Natural killer cell treated with Interleukin-12 subunit alpha and Interleukin-12 subunit beta and Interleukin-15 and Interleukin-18, amount 100 ng/mL, for 72 hours (primary cell): ENCODE measurements at regions not wholly inside any gene's neighbourhood (a gene's known extent, or its start where the extent isn't known, plus 50 kb on each side); places are given as distances from the start of the nearest gene placed in this dataset.

ENCODE experiments used
- ATAC-seq, 2 donors: fragments of 150-1000 bp; cut with Tn5 transposase in 1 of 2; sonication (Bioruptor Pico), chemical (Tn5 transposase) in 1 of 2; 2 replicates each; pipeline ENCODE4 v1.10.0; 2021
- DNase-seq: peaks from one replicate; pipeline ENCODE4 v3.0.0; 2022; ENCODE audit warnings: low spot score
- H3K27ac Mint-ChIP-seq, 2 donors: 1 replicate in 1 of 2; 2 replicates in 1 of 2; pipeline ENCODE4 v1.8.0; 2022; ENCODE audit warnings: mixed read lengths in 2 of 2, mild to moderate bottlenecking in 1 of 2, moderate library complexity in 1 of 2
- H3K27me3 Mint-ChIP-seq, 2 donors: 1 replicate in 1 of 2; 2 replicates in 1 of 2; pipeline ENCODE4 v1.8.0; 2022; ENCODE audit warnings: mixed read lengths in 2 of 2
- H3K36me3 Mint-ChIP-seq: one replicate; pipeline ENCODE4 v1.8.0; 2022; ENCODE audit warnings: mixed read lengths
- H3K4me1 Mint-ChIP-seq, 2 donors: 1 replicate in 1 of 2; 2 replicates in 1 of 2; pipeline ENCODE4 v1.8.0; 2022; ENCODE audit warnings: low read depth in 2 of 2, mixed read lengths in 2 of 2, mild to moderate bottlenecking in 1 of 2
- H3K4me3 Mint-ChIP-seq: one replicate; pipeline ENCODE4 v1.8.0; 2022; ENCODE audit warnings: mixed read lengths
- H3K9me3 Mint-ChIP-seq: 2 replicates; pipeline ENCODE4 v1.8.0; 2022; ENCODE audit warnings: mixed read lengths

DNA sequence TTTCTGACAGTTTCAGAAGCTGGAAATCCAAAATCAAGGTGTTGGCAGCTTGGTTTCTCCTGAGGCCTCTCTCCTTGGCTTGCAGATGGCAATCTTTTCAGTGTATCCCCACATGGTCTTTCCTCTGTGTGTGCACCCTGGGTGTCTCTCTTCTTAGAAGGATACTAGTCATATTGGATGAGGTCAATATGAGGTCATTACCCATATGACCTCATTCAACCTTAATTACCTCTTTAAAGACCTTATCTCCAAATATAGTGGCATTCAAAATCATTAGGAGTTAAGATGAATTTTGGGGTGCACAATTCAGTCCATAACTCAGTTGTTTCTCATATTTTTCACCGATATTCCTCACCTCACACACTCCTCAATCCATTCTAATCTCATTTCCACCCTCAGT is 92.4 kb upstream of the TGM3 start:
- H3K4me3 Mint-ChIP-seq = no peak overlapping the region
- no peaks in the 10 kb centered on the region for H3K36me3 Mint-ChIP-seq
- no peaks in the 10 kb centered on the region for H3K4me1 Mint-ChIP-seq
- no peak overlapping the region for H3K27ac Mint-ChIP-seq
- DNase-seq (no peak), ATAC-seq (no peak)
- H3K9me3 Mint-ChIP-seq = no peaks in the 10 kb centered on the region
- H3K27me3 Mint-ChIP-seq = peaks cover 15 to 16% of the 10 kb centered on the region in 2 donors

DNA sequence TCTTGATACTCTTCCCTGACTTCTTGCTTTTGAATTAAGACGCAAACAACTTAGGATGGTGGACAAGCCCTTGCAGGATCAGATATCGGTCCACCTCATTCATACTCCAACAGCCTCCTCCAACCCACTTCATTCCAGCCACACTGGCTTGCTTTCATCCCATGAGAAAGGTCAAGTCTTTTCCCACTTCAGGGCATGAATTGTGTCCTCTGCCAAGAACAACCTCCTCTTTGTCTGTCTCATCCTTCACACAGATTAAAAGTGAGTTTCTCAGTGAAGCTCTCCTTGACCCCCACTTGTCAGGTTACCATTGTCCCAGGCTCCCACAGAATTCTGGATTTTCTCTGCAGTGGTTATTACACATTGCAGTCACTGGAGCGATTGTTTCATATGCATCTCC is 91.8 kb upstream of the TGM3 start:
- Mint-ChIP-seq H3K27me3 (peaks cover 15 to 16% of the 10 kb centered on the region in 2 donors), H3K36me3 (no peaks in the 10 kb centered on the region), H3K27ac (no peak overlapping the region), H3K4me3 (no peak overlapping the region), H3K9me3 (no peaks in the 10 kb centered on the region), H3K4me1 (no peaks in the 10 kb centered on the region)
- ATAC-seq (no peak), DNase-seq (no peak)

DNA sequence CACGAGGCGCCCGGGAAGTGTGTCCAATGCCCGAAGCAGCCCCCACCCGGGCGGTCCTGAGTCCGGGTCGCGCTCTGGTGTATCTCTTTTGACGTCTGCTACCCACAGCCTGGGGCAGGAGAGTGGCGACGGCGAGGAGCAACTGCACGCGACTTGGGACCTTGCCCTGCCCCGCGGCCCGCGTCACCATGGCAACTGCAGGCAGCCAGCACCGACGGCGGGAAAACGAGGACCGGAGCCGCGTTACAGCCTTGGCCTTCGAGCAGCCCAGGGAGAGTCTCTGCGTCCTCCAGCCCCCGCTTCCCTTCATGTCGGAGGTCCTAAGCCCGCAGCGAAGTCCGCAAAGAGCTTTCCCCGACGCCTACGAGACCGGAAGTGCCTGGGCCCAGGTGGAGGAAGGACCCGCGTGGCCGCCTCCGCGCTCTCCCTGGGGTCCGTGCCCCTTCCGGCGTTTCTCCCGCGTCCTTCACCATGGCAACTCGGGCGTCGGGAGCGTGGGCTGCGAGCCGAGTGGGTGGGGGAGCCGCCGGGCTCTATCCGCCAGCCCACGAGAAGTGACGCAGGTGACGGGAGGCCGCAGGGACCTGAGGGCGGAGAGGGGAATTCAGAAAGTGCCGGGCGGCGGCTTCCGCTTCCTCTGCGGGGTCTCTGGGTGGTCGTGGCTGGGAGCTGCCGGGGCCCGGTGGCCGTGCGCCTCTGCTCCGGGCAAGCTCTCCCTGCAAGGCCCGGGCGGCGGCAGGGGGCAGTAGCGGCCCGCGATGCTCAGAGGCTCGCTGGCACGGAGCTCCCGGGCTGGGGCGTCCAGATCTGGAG is 88.6 kb upstream of the TGM3 start:
- no peak overlapping the region for H3K27ac Mint-ChIP-seq
- H3K27me3 Mint-ChIP-seq = peaks cover 18 to 23% of the 10 kb centered on the region in 2 donors

DNA sequence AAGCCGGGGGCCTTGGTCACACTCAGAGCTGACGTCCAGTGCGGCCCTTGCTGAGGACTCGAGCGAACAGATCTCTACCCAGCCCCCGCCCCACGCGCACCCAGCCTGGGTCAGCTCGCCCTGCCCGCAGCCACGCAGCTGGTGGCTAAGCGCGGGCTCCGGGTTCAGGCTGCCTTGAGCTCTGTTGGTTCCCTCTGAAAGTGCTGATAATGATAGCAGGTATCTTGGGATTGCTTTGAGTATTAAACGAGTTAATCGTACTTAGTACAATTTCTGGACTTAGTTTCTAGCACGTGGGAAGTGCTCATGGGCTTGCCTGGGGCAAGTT is 88.1 kb upstream of the TGM3 start:
- Mint-ChIP-seq H3K27me3 (peaks cover 20 to 26% of the 10 kb centered on the region in 2 donors), H3K27ac (no peak overlapping the region)
- ATAC-seq = no peak

More for the DNA sequence above, 88.6 kb upstream of the TGM3 start:
- DNase-seq = peak; percentile 80
- no peaks in the 10 kb centered on the region for H3K36me3 Mint-ChIP-seq
- peak overlapping the region; percentile 61 for H3K4me3 Mint-ChIP-seq
- no peaks in the 10 kb centered on the region for H3K4me1 Mint-ChIP-seq
- peak; percentile 87 for ATAC-seq
- no peaks in the 10 kb centered on the region for H3K9me3 Mint-ChIP-seq

DNA sequence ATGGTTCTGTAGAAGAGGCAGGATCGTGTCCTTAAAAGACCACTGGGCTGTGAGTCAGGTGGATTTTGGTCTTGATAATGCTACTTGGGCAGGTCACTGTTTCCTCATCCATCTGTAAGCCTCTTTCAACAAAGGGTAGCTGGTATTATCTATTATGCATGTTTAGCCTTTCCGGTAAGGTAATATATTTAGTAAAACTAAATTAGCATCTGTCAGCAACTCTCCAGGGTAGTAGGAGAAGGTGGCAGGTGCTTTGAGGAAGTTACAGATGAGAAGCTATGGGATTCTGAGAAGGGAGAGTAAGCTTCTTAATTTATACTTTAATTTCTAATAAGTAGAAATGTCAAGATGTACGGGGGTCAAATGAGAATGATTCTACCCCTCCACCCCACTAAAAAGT is 86.9 kb upstream of the TGM3 start:
- H3K4me1 Mint-ChIP-seq = no peaks in the 10 kb centered on the region
- ATAC-seq = no peak

More for the DNA sequence above, 88.1 kb upstream of the TGM3 start:
- no peaks in the 10 kb centered on the region for H3K4me1 Mint-ChIP-seq
- no peaks in the 10 kb centered on the region for H3K9me3 Mint-ChIP-seq
- no peaks in the 10 kb centered on the region for H3K36me3 Mint-ChIP-seq
- DNase-seq = no peak
- peak overlapping the region; percentile 61 for H3K4me3 Mint-ChIP-seq

DNA sequence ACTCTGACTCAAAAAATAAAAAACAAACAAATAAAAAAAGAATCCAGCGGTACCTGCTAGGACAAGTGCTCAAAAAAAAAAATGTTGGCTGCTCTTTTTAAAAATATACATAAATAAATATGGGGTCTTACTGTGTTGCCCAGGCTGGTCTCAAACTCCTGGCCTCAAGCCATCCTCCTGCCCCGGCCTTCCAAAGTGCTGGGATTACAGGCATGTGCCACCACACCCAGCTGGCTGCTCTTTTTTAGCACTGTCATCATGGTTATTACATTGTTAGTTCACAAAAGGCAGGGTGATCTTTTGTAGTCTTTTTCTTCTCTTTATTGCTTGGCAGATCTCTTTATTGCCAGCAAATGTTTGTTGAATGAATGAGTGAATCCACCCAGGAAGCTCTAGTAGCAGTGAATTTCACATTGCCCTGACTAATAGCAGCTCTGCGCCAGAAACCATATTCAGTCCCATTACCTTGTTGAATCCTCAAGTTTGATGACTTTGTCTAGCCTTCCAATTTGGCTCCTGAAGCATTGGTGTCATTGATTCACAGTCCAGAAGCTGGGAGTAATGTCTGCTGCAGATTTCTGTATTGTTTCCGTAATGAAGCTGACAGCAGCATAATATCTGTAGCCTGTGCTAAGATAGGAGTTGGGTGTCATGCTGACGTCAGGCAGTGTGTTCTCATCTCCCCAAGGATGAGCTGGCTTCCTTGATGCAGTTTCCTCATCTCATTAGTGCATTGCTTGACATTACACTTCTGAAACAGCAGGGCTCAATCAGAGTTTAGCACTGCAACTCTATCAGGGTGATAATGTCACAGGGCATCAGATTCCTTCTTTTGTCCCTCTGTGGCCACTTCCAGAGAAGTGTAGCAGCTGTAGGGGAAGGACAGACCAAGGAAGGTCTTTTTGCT is 84.9 kb upstream of the TGM3 start:
- Mint-ChIP-seq H3K4me3 (no peak overlapping the region), H3K27ac (no peak overlapping the region), H3K9me3 (no peaks in the 10 kb centered on the region), H3K36me3 (no peaks in the 10 kb centered on the region), H3K27me3 (peaks cover 26 to 37% of the 10 kb centered on the region in 2 donors), H3K4me1 (no peaks in the 10 kb centered on the region)
- DNase-seq (no peak), ATAC-seq (no peak)

More for the DNA sequence above, 86.9 kb upstream of the TGM3 start:
- H3K36me3 Mint-ChIP-seq = no peaks in the 10 kb centered on the region
- H3K27ac Mint-ChIP-seq = no peak overlapping the region
- H3K27me3 Mint-ChIP-seq = peaks cover 23 to 26% of the 10 kb centered on the region in 2 donors
- no peak for DNase-seq
- H3K4me3 Mint-ChIP-seq = no peak overlapping the region
- no peaks in the 10 kb centered on the region for H3K9me3 Mint-ChIP-seq

DNA sequence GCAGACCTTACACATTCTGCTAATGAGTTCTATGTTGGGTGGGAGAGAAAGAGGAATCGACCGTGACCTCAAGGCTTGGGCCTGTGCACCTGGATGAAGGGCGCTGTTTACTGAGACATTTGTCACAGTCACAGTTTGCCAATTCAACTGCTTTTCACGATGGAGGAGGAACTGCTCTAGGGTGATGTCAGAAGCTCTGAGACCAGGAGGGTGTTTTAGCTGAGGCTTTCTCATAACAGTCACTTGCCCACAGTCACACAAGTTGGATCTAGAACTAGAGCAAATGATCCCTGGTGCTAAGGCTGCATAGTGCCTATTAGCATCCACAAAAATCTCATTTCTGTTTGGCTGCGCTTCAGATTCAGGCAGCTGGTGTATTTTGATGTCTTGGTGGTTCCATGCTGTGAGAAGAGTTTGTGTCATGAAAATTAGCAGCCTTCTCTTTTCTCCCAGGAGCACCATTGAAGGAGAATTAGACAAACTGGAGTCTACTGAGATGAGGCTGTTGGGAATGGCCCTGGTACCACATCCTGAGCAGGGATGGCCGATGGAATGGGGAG is 83.3 kb upstream of the TGM3 start:
- Mint-ChIP-seq H3K27me3 (peaks cover 27 to 40% of the 10 kb centered on the region in 2 donors), H3K4me3 (no peak overlapping the region), H3K27ac (no peak overlapping the region), H3K4me1 (no peaks in the 10 kb centered on the region), H3K9me3 (no peaks in the 10 kb centered on the region), H3K36me3 (no peaks in the 10 kb centered on the region)
- DNase-seq (no peak), ATAC-seq (no peak)

DNA sequence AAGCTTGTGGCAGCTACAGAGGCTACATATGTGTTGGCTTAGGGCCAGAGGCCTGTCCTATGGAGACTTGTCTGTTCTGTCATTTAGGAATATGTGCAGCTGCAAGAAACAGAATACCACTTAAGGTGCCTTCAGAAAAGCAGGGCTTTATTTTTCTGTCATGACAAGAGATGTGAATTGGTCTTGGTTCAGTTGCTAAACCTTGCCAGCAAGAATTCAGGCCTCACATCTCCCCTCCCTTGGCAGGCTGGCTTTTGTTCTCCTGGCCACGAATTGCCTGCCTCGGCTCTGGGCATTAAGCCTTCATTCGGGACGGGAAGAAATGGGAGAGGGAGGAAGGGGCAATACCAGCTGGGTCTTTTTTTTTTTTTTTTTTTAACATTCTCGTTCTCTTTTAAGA is 82.4 kb upstream of the TGM3 start:
- ATAC-seq = no peak
- peaks cover 29 to 46% of the 10 kb centered on the region in 2 donors for H3K27me3 Mint-ChIP-seq
- no peak overlapping the region for H3K4me3 Mint-ChIP-seq
- H3K4me1 Mint-ChIP-seq = no peaks in the 10 kb centered on the region
- H3K36me3 Mint-ChIP-seq = no peaks in the 10 kb centered on the region
- H3K27ac Mint-ChIP-seq = no peak overlapping the region
- no peaks in the 10 kb centered on the region for H3K9me3 Mint-ChIP-seq
- no peak for DNase-seq

DNA sequence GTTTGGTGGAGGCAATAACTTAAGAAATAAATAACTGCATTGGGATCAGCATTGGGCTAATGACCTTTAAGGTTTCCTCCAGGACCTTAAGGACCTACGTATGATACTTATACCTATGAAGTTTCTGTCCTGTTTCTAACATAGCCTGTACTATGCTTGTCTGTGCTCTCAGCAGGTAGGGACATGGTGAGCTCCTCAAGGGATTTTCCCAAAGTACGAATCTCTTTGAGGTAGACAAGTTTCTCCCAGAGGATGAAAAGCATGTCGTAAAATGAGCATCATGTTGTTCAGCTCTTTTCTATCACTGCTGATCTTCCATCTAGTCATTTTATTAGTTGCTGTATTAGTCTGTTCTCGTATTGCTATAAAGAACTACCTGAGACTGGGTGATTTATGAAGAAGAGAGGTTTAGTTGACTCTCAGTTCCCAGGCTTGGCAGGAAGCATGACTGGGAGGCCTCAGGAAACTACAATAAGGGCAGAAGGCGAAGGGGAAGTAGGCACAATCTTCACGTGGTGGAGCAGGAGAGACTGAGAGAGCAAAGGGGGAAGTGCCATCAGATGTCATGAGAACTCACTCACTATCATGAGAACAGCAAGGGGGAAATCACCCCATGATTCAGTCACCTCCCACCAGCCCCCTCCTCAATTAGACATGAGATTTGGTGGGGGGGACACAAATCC is 77.8 kb upstream of the TGM3 start:
- Mint-ChIP-seq H3K27ac (no peak overlapping the region), H3K36me3 (peaks cover 4% of the 10 kb centered on the region)

DNA sequence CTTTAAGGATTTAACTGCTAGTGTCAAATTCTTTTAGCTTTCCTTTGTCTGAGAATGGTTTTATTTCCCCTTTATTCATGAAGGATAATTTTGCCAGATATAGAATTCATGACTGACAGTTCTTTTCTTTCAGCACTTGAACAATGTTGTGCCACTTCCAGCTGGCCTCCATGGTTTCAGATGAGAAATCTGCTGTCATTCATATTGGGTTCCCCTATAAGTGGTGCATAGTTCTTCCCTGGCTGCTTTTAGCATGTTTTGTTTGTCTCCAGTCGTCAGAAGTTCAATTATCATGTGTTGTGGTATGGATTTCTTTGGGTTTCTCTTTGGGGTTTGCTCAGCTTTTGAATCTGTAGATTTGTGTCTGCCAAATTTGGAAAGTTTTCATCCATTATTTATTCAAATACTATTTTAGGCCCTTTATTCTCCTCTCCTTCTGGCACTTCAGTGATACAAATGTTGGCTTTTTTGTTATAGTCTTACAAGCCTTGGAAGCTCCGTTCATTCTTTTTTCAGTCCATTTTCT is 76.3 kb upstream of the TGM3 start:
- Mint-ChIP-seq H3K4me3 (no peak overlapping the region), H3K9me3 (no peaks in the 10 kb centered on the region), H3K4me1 (no peaks in the 10 kb centered on the region), H3K36me3 (peaks cover 4% of the 10 kb centered on the region), H3K27ac (no peak overlapping the region), H3K27me3 (peaks cover 25 to 40% of the 10 kb centered on the region in 2 donors)
- ATAC-seq = no peak
- DNase-seq = no peak

More for the DNA sequence above, 77.8 kb upstream of the TGM3 start:
- Mint-ChIP-seq H3K4me3 (no peak overlapping the region), H3K4me1 (no peaks in the 10 kb centered on the region), H3K9me3 (no peaks in the 10 kb centered on the region), H3K27me3 (peaks cover 25 to 42% of the 10 kb centered on the region in 2 donors)
- no peak for ATAC-seq
- no peak for DNase-seq

DNA sequence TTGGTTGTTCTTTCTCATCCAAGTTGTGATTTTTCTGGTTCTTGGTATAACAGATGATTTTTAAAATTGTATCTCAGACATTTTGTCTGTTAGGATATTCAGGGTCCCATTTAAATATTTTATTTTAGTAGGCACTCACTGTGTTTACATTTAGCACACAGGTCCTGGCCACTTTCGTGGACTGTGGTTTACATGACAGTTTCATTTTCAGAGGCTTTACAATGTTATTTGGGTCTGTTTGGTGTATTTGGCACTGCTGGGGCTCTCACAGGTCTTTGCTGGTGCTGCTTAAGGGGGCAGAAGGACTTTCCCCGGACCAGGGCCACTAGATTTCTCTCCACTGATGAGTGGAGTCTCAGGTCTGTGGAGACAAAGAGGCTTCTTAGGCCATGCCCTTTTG is 75.5 kb upstream of the TGM3 start:
- no peak for ATAC-seq
- no peak overlapping the region for H3K4me3 Mint-ChIP-seq
- no peaks in the 10 kb centered on the region for H3K4me1 Mint-ChIP-seq
- H3K9me3 Mint-ChIP-seq = no peaks in the 10 kb centered on the region
- peaks cover 23 to 38% of the 10 kb centered on the region in 2 donors for H3K27me3 Mint-ChIP-seq
- H3K27ac Mint-ChIP-seq = no peak overlapping the region
- DNase-seq = no peak
- H3K36me3 Mint-ChIP-seq = peaks cover 4% of the 10 kb centered on the region

DNA sequence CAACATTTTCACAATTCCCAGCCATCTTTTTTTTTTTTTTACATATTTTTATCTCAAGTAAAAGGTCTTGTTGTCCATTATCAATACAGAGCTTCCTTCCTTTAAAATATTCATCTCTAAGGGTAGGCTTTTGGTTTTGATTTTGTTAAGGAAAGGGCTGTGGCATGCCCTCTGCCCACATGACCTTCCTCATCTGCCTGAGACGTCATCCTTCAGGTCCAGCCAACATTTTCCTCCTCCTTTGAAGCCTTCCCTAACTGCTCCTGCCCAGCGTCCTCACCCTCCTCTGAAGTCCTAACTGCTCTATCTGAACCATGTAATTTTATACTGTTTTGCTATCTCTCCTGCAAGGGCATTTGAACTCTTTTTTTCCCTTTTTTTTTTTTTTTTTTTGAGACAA is 73.9 kb upstream of the TGM3 start:
- H3K27ac Mint-ChIP-seq = no peak overlapping the region
- ATAC-seq (no peak), DNase-seq (no peak)
- no peaks in the 10 kb centered on the region for H3K4me1 Mint-ChIP-seq
- H3K9me3 Mint-ChIP-seq = no peaks in the 10 kb centered on the region
- peaks cover 4% of the 10 kb centered on the region for H3K36me3 Mint-ChIP-seq
- H3K4me3 Mint-ChIP-seq = no peak overlapping the region
- H3K27me3 Mint-ChIP-seq = peaks cover 19 to 31% of the 10 kb centered on the region in 2 donors

DNA sequence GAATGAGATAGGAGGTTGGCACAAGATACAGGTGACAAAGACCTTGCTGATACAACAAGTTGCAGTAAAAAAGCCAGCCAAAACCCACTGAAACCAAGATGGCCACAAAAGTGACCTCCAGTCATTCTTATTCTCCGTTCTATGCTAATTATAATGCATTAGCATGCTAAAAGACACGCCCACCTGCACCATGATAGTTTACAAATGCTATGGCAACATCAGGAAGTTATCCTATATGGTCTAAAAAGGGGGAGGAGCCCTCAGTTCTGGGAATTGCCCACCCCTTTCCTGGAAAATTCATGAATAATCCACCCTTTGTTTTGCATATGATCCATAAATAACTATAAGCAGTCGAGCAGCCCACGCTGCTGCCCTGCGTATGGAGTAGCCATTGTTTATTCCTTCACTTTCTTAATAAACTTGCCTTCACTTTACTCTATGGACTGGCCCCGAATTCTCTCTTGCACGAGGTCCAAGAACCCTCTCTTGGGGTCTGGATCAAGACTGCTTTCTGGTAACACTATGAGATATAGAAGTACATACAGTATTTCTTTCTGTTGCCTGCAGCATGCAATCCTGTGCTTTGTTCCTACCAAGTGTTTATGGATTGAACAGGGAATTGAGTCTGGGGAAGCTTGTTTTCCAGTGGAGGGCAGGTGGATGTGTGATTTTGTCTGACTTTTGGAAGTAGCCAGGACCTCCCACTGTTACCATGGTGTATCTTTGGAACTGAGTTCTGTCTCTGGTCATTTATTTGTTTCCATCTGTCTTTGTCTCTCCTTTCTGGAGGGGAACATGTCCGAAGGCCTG is 72.0 kb upstream of the TGM3 start:
- Mint-ChIP-seq H3K4me1 (no peaks in the 10 kb centered on the region), H3K36me3 (peaks cover 4% of the 10 kb centered on the region), H3K27me3 (peaks cover 20 to 28% of the 10 kb centered on the region in 2 donors), H3K27ac (no peak overlapping the region), H3K4me3 (no peak overlapping the region), H3K9me3 (no peaks in the 10 kb centered on the region)
- DNase-seq = no peak
- no peak for ATAC-seq
